Ishikawa (cell line): ENCODE measurements at regions not wholly inside any gene's neighbourhood (a gene's known extent, or its start where the extent isn't known, plus 50 kb on each side); places are given as distances from the start of the nearest gene placed in this dataset.

Experiments
- CEBPB ChIP-seq: IDR thresholded peaks from 2 replicates; pipeline ENCODE4 v1.6.1; 2012
- CREB1 ChIP-seq: IDR thresholded peaks from 2 replicates; pipeline ENCODE4 v1.6.1; 2012; ENCODE audit warnings: low read depth
- EGR1 ChIP-seq: IDR thresholded peaks from 2 replicates; pipeline ENCODE4 v1.6.1; 2012
- EP300 ChIP-seq: IDR thresholded peaks from 2 replicates; pipeline ENCODE4 v1.6.1; 2012; ENCODE audit warnings: borderline replicate concordance
- FOXM1 ChIP-seq: IDR thresholded peaks from 2 replicates; pipeline ENCODE4 v1.6.1; 2012; ENCODE audit warnings: low read depth, borderline replicate concordance
- NFIC ChIP-seq: IDR thresholded peaks from 2 replicates; pipeline ENCODE4 v1.6.1; 2012
- RAD21 ChIP-seq: IDR thresholded peaks from 2 replicates; pipeline ENCODE4 v1.6.1; 2012; ENCODE audit warnings: low read depth
- TAF1 ChIP-seq: IDR thresholded peaks from 2 replicates; pipeline ENCODE4 v1.6.1; 2012; ENCODE audit warnings: low read depth, mild to moderate bottlenecking
- TCF12 ChIP-seq: IDR thresholded peaks from 2 replicates; pipeline ENCODE4 v1.6.1; 2012; ENCODE audit warnings: low read depth
- TEAD4 ChIP-seq: IDR thresholded peaks from 2 replicates; pipeline ENCODE4 v1.6.1; 2012
- YY1 ChIP-seq: IDR thresholded peaks from 2 replicates; pipeline ENCODE4 v1.6.1; 2012; ENCODE audit warnings: low read depth
- ZBTB7A ChIP-seq: IDR thresholded peaks from 2 replicates; pipeline ENCODE4 v1.6.1; 2012; ENCODE audit warnings: low read depth
- TF ChIP-seq, protein P1 (sequence below): IDR thresholded peaks from 2 replicates; pipeline ENCODE4 v1.6.1; 2012; ENCODE audit warnings: low read depth, mild to moderate bottlenecking
- TF ChIP-seq, protein P2 (sequence below): IDR thresholded peaks from 2 replicates; pipeline ENCODE4 v1.6.1; 2012
- TF ChIP-seq, protein P3 (sequence below): IDR thresholded peaks from 2 replicates; pipeline ENCODE4 v1.6.1; 2012

DNA sequence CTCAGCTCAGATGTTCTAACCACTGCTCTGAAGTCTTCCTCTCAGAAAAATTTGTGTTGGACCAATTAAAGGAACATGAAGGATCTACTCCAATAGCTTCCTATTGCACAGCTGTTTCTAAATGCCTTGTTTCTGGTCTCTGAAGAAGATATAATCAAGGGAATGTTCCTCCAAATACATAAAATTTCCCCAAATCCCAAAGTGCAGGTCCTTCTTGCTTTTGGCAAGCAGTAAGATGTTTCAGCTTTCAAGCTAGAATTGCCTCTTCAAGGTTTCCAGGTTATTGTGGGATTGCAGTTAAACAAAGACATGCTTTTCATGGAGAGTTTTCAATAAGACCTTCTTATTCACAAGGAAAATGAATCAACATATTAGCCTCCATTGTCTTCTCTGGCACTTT lies 574.5 kb upstream of the SLIT2 start:
- TF ChIP-seq EGR1 (no peak), TEAD4 (no peak), NFIC (no peak), CEBPB (no peak), ZBTB7A (no peak), FOXM1 (no peak), TCF12 (no peak)
- TF ChIP-seq, protein P1, sequence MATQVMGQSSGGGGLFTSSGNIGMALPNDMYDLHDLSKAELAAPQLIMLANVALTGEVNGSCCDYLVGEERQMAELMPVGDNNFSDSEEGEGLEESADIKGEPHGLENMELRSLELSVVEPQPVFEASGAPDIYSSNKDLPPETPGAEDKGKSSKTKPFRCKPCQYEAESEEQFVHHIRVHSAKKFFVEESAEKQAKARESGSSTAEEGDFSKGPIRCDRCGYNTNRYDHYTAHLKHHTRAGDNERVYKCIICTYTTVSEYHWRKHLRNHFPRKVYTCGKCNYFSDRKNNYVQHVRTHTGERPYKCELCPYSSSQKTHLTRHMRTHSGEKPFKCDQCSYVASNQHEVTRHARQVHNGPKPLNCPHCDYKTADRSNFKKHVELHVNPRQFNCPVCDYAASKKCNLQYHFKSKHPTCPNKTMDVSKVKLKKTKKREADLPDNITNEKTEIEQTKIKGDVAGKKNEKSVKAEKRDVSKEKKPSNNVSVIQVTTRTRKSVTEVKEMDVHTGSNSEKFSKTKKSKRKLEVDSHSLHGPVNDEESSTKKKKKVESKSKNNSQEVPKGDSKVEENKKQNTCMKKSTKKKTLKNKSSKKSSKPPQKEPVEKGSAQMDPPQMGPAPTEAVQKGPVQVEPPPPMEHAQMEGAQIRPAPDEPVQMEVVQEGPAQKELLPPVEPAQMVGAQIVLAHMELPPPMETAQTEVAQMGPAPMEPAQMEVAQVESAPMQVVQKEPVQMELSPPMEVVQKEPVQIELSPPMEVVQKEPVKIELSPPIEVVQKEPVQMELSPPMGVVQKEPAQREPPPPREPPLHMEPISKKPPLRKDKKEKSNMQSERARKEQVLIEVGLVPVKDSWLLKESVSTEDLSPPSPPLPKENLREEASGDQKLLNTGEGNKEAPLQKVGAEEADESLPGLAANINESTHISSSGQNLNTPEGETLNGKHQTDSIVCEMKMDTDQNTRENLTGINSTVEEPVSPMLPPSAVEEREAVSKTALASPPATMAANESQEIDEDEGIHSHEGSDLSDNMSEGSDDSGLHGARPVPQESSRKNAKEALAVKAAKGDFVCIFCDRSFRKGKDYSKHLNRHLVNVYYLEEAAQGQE, result no peak

DNA sequence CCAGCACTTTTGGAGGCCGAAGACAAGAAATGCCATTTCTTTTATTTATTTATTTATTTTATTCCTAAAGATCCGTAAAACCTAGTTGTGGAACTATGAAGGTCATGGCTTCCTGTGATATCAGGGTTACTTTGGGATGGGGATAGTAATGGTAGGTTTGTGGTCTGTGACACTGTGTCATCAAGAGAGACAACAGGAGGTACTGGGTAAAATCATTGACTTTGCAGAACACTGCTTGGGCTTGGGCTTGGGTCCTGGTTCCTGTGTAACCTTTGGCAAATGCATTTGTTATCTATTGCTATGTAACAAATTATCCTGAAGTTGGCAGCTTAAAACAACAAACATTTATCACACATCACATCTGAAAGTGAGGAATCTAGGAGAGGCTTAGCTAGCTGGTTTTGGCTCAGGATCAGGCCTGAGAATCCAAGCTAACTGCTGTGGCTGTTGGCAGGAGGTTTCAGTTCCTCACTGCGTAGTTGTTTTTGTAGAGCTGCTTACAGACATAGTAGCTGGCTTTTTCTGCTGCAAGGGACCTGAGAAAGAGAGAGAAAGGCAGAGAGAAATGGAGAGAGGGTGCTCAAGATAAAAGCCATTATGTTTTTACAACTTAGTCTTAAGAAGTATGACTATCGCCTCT lies 576.4 kb upstream of the SLIT2 start:
- TF ChIP-seq EP300 (no peak), TAF1 (no peak), TCF12 (no peak), CEBPB (no peak), NFIC (no peak), TEAD4 (no peak), FOXM1 (no peak), RAD21 (no peak), EGR1 (no peak), CREB1 (no peak)
- TF ChIP-seq, protein P2, sequence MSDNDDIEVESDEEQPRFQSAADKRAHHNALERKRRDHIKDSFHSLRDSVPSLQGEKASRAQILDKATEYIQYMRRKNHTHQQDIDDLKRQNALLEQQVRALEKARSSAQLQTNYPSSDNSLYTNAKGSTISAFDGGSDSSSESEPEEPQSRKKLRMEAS, result no peak
- TF ChIP-seq, protein P3, sequence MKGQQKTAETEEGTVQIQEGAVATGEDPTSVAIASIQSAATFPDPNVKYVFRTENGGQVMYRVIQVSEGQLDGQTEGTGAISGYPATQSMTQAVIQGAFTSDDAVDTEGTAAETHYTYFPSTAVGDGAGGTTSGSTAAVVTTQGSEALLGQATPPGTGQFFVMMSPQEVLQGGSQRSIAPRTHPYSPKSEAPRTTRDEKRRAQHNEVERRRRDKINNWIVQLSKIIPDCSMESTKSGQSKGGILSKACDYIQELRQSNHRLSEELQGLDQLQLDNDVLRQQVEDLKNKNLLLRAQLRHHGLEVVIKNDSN, result no peak

- TF ChIP-seq FOXM1 (no peak), EP300 (no peak), ZBTB7A (no peak), TAF1 (no peak), RAD21 (no peak), TCF12 (no peak), CEBPB (no peak), TEAD4 (no peak), YY1 (no peak), NFIC (no peak), CREB1 (no peak), EGR1 (no peak)
- TF ChIP-seq, protein P2, result no peak
- TF ChIP-seq, protein P3, result no peak
- TF ChIP-seq, protein P1, result no peak
These were observed 592.6 kb upstream of the SLIT2 start for GRCh38 chr4:19659101-19659500.

DNA sequence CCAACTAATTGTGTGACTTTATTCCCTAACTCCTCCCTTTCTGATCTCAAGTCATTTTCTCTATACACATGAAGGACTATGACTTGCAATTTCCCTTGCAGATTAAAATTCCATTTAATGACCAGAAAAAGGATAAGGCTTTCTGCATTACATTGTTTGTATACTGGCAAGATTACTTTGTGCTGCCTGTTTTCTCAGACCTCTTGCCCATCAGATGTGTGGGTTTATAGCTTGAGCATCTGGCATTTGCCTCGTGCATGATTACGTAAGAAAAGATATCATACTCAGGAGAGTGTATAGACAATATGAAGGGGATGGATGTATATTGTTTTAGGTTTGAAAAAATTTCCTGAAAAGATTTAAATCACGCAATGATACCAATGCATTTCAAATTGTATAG lies 593.8 kb upstream of the SLIT2 start:
- TF ChIP-seq RAD21 (no peak), CREB1 (no peak), FOXM1 (no peak), CEBPB (no peak), YY1 (no peak), NFIC (no peak)
- TF ChIP-seq, protein P2, result no peak

DNA sequence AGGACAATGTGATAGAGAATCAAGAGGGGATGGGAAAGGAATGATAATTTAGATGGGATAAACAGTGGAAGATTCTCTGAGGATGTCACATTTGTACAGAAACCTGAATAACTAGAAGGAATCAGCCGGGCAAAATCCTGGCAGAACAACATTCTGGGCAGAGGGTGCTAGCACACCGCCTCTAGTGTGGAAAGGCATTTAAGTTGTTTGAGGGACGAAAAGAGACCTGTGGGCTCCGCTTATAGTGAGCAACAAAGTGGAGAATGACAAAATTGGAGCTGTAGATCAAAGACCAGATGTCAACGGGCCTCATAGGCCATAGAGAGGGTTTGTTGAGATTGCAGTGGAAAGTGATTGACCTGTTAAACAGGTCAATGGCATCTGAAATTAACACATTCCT lies 596.0 kb upstream of the SLIT2 start:
- TF ChIP-seq ZBTB7A (no peak), TAF1 (no peak), CEBPB (no peak), YY1 (no peak), NFIC (no peak), EP300 (no peak)
- TF ChIP-seq, protein P1, result no peak
- TF ChIP-seq, protein P2, result no peak
- TF ChIP-seq, protein P3, result no peak
